B cell (primary cell): ENCODE measurements at regions not wholly inside any gene's neighbourhood (a gene's known extent, or its start where the extent isn't known, plus 50 kb on each side); places are given as distances from the start of the nearest gene placed in this dataset.

Experiments used
- ATAC-seq: fragments of 200-7000 bp; cut with Tn5 transposase; one replicate; pipeline ENCODE4 v1.10.0; 2021; ENCODE audit warnings: low read depth, mild to moderate bottlenecking, moderate number of reproducible peaks, moderate library complexity
- CTCF ChIA-PET: fragments of 350-600 bp; sonication (Branson Sonifier 250); formaldehyde crosslinking; loops from one replicate; lab custom pipeline; 2021; ENCODE audit warnings: antibody characterized with exemption, inconsistent platforms; lab: Charles Lee
- POLR2A ChIA-PET: fragments of 350-600 bp; sonication (Branson Sonifier 250); formaldehyde crosslinking; loops from one replicate; lab custom pipeline; 2021; ENCODE audit warnings: antibody characterized with exemption; lab: Charles Lee
- DNase-seq: peaks from one replicate; pipeline ENCODE4 v3.0.0; 2013
- H2AFZ ChIP-seq: 2 replicates; pipeline ENCODE4 v1.6.1; 2012; ENCODE audit warnings: mild to moderate bottlenecking, low read depth, low read length; ENCODE audit not compliant: insufficient read depth, poor library complexity, severe bottlenecking
- H3K27ac ChIP-seq, 2 donors: 1 replicate in 1 of 2; 2 replicates in 1 of 2; pipeline ENCODE4 v1.5.1; 2012 to 2013; ENCODE audit warnings: low read length in 2 of 2, mild to moderate bottlenecking in 2 of 2, moderate library complexity in 1 of 2
- H3K27me3 ChIP-seq, 4 experiments: fragments of 200-600 bp in 1 of 4; sonication (generic) in 1 of 4; replicated peaks in 1 of 4; 1 replicate in 2 of 4; 2 replicates in 2 of 4; pipeline versions ENCODE4 v1.6.1 to v1.7.0; 2013 to 2016; ENCODE audit warnings: low read length in 3 of 4, mild to moderate bottlenecking in 2 of 4, mixed read lengths in 1 of 4, moderate library complexity in 1 of 4; ENCODE audit not compliant: insufficient read depth in 4 of 4, control insufficient read depth in 3 of 4; ENCODE audit errors: control extremely low read depth in 1 of 4
- H3K36me3 ChIP-seq, 2 experiments: replicated peaks in 1 of 2; 1 replicate in 1 of 2; 2 replicates in 1 of 2; pipeline versions ENCODE4 v1.6.1 to v1.7.1; 2013; ENCODE audit warnings: low read length in 1 of 2; ENCODE audit not compliant: insufficient read depth in 2 of 2, control insufficient read depth in 1 of 2; ENCODE audit errors: control extremely low read depth in 1 of 2, extremely low read depth in 1 of 2
- H3K4me1 ChIP-seq, 2 donors: fragments of 200-600 bp in 1 of 2; sonication (generic) in 1 of 2; 1 replicate in 1 of 2; 2 replicates in 1 of 2; pipeline versions ENCODE4 v1.5.1 to v1.6.1; 2013 to 2017; ENCODE audit warnings: low read length in 2 of 2; ENCODE audit not compliant: control insufficient read depth in 2 of 2, insufficient read depth in 2 of 2
- H3K4me2 ChIP-seq: replicated peaks from 2 replicates; pipeline ENCODE3; 2012; ENCODE audit warnings: mild to moderate bottlenecking, low read depth, low read length; ENCODE audit not compliant: poor library complexity, severe bottlenecking
- H3K4me3 ChIP-seq, 5 experiments: fragments of 200-600 bp in 1 of 5; sonication (generic) in 1 of 5; 1 replicate in 3 of 5; 2 replicates in 2 of 5; pipeline versions ENCODE4 v1.5.1 to v1.7.0; 2011 to 2016; ENCODE audit warnings: low read length in 4 of 5, mild to moderate bottlenecking in 4 of 5, low read depth in 2 of 5, control low read depth in 1 of 5, moderate library complexity in 1 of 5; ENCODE audit not compliant: insufficient read depth in 1 of 5; ENCODE audit errors: control extremely low read depth in 1 of 5, extremely low read depth in 1 of 5
- H3K79me2 ChIP-seq: fragments of 200-600 bp; sonication (generic); one replicate; pipeline ENCODE4 v1.6.0; 2016; ENCODE audit warnings: low read length; ENCODE audit not compliant: control insufficient read depth, insufficient read depth
- H3K9ac ChIP-seq: fragments of 200-600 bp; sonication (generic); 2 replicates; pipeline ENCODE4 v1.6.1; 2017; ENCODE audit warnings: mild to moderate bottlenecking, low read length, moderate library complexity
- H3K9me3 ChIP-seq, 3 donors: one replicate each; pipeline versions ENCODE4 v1.6.1 to v1.7.1; 2013; ENCODE audit warnings: low read length in 2 of 3; ENCODE audit not compliant: control insufficient read depth in 2 of 3, insufficient read depth in 1 of 3; ENCODE audit errors: control extremely low read depth in 1 of 3
- H4K20me1 ChIP-seq: 2 replicates; pipeline ENCODE4 v1.6.0; 2012; ENCODE audit warnings: mild to moderate bottlenecking, low read length; ENCODE audit not compliant: insufficient read depth, control insufficient read depth, poor library complexity, severe bottlenecking
- H3K27ac Mint-ChIP-seq: one replicate; pipeline ENCODE4 v1.8.0; 2021; ENCODE audit warnings: mixed read lengths
- H3K27me3 Mint-ChIP-seq: one replicate; pipeline ENCODE4 v1.8.0; 2021; ENCODE audit warnings: mixed read lengths
- H3K4me1 Mint-ChIP-seq: one replicate; pipeline ENCODE4 v1.8.0; 2021; ENCODE audit warnings: mixed read lengths
- H3K4me3 Mint-ChIP-seq: one replicate; pipeline ENCODE4 v1.8.0; 2021; ENCODE audit warnings: mixed read lengths
- H3K9me3 Mint-ChIP-seq: one replicate; pipeline ENCODE4 v1.8.0; 2022; ENCODE audit warnings: mixed read lengths; ENCODE audit not compliant: insufficient read depth
- EZH2 ChIP-seq: IDR thresholded peaks from 2 replicates; pipeline ENCODE4 v1.6.1; 2012; ENCODE audit warnings: borderline replicate concordance, low read depth, mild to moderate bottlenecking, moderate library complexity, low read length; ENCODE audit not compliant: insufficient read depth, poor library complexity, severe bottlenecking
- WGBS: methylation state at CpG from one replicate; pipeline ENCODE4 v1.1.5; 2013; ENCODE audit warnings: missing lambda C conversion rate; ENCODE audit not compliant: insufficient coverage; 5-methylcytosine and 5-hydroxymethylcytosine counted together
- intact Hi-C: fragments of 100-400 bp; cut with micrococcal nuclease; formaldehyde crosslinking; loops from one replicate; pipeline ENCODE4 v1.10.0; 2022
- TF ChIP-seq, protein P1 (sequence below): fragments of 200-600 bp; IDR thresholded peaks from one replicate; pipeline ENCODE4 v1.8.0; 2022; ENCODE audit warnings: antibody characterized with exemption, mild to moderate bottlenecking

DNA sequence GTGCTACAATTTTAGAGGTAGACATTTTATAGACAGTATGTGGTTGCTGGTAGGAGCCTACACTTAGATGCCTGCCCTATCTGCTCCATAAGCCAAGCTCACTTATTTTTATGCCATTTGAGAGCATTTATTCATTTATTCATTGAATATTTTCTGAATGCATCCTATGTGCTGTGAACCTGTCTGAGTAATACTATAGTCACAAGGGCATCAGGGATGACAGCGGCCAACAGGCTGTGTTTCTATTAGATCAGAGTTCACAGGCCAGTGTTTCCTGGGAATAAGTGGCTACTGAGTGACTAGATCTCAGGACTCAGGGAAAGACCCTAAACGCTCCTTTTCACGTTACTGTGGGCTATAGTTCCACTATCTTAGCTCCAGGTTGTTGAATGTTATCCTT lies 235.2 kb upstream of the MSX2 start:
- Mint-ChIP-seq H3K27ac (no peak overlapping the region), H3K4me1 (no peaks in the 10 kb centered on the region), H3K9me3 (peaks cover 5% of the 10 kb centered on the region), H3K4me3 (no peak overlapping the region), H3K27me3 (peaks cover 4% of the 10 kb centered on the region)
- Histone ChIP-seq H3K9ac (no peak overlapping the region), H3K27ac (no peak overlapping the region), H3K79me2 (no peaks in the 10 kb centered on the region), H3K27me3 (no peaks in the 10 kb centered on the region), H4K20me1 (no peaks in the 10 kb centered on the region), H3K36me3 (no peaks in the 10 kb centered on the region), H3K4me2 (no peak overlapping the region), H3K4me1 (no peaks in the 10 kb centered on the region), H3K9me3 (peaks cover 0 to 9% (median 0%) of the 10 kb centered on the region in 3 donors), H2AFZ (no peak overlapping the region), H3K4me3 (no peak overlapping the region)
- POLR2A ChIA-PET: no interaction called here
- 69% methylated on average over 3 of the region's 3 CpGs for WGBS
- TF ChIP-seq, protein P1, sequence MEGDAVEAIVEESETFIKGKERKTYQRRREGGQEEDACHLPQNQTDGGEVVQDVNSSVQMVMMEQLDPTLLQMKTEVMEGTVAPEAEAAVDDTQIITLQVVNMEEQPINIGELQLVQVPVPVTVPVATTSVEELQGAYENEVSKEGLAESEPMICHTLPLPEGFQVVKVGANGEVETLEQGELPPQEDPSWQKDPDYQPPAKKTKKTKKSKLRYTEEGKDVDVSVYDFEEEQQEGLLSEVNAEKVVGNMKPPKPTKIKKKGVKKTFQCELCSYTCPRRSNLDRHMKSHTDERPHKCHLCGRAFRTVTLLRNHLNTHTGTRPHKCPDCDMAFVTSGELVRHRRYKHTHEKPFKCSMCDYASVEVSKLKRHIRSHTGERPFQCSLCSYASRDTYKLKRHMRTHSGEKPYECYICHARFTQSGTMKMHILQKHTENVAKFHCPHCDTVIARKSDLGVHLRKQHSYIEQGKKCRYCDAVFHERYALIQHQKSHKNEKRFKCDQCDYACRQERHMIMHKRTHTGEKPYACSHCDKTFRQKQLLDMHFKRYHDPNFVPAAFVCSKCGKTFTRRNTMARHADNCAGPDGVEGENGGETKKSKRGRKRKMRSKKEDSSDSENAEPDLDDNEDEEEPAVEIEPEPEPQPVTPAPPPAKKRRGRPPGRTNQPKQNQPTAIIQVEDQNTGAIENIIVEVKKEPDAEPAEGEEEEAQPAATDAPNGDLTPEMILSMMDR: no peak
- TF ChIP-seq EZH2: no peak
- CTCF ChIA-PET: no interaction called here
- intact Hi-C loops: no loop called here
- no peak for DNase-seq
- ATAC-seq: no peak

DNA sequence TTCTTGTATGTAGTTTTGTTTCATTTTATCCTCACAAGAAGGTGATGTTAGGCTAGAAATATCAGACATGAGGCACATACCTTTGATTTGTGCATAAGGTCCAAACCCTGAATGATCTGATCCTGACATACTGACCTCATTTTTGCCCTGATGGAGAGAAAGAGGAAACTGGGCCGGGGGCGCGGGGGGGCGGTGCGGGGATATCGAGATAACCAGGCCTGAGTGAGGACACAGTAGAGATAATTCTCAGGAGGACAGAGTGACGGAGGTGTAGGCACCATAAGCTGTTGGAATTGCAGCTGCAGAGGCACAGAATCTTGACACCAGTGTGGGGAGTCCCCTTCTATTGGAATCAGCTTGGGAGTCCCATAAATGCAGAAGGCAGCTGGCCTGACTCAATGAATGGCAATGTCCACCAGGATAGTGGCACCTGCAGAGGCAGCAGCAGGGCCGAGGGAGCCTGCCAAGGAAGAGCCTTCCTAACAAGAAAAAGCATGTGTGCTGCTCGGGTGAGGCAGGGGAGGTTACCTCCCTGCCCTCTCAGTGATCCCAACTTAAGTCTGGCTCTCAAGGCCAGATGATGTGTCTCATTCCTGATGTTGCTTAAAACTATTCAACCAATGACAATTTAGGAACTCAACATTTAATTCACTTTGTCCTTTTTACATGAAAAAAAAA lies 234.3 kb upstream of the MSX2 start:
- H3K27ac Mint-ChIP-seq: no peak overlapping the region
- intact Hi-C loops: no loop called here
- no peaks in the 10 kb centered on the region for H3K4me1 Mint-ChIP-seq
- CTCF ChIA-PET: no interaction called here
- Histone ChIP-seq H4K20me1 (no peaks in the 10 kb centered on the region), H3K9ac (no peak overlapping the region), H3K4me2 (no peak overlapping the region), H2AFZ (no peak overlapping the region), H3K4me1 (no peaks in the 10 kb centered on the region), H3K9me3 (peaks cover 0 to 9% (median 0%) of the 10 kb centered on the region in 3 donors), H3K27me3 (no peaks in the 10 kb centered on the region), H3K36me3 (no peaks in the 10 kb centered on the region), H3K27ac (no peak overlapping the region), H3K79me2 (no peaks in the 10 kb centered on the region), H3K4me3 (no peak overlapping the region)
- peaks cover 5% of the 10 kb centered on the region for H3K9me3 Mint-ChIP-seq
- DNase-seq (no peak), ATAC-seq (no peak)
- POLR2A ChIA-PET: no interaction called here
- H3K4me3 Mint-ChIP-seq: no peak overlapping the region
- H3K27me3 Mint-ChIP-seq: peaks cover 4% of the 10 kb centered on the region
- TF ChIP-seq, protein P1: no peak
- TF ChIP-seq EZH2: no peak
- 88% methylated on average over 8 of the region's 9 CpGs for WGBS
